ENCODE measurements at regions not wholly inside any gene's neighbourhood (a gene's known extent, or its start where the extent isn't known, plus 50 kb on each side); places are given as distances from the start of the nearest gene placed in this dataset.

DNA sequence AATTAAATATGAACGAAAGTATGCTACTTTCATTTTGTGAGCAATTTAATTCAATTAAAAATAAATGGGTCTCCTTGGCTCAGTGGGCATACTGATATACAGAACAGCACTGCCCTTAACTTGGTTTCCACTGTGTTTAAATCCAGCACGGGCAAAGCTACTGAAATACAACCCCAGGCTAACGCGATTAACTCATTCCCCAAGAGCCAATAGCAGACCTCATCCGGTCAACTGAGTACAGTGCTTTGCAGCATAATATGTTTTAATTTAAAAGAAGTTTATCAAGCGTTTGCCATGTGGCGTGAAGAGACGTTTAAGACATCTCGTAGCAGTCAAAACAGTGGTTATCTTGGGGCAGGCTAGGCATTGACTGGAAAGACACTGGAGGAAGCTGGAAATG lies 118.6 kb downstream of the PROX1 start:
- no peaks in the 10 kb centered on the region for H4K20me1 ChIP-seq (ENCODE audit: control insufficient read depth, extremely low read depth, insufficient read depth, low read length)
- no peak for DNase-seq (ENCODE audit: low read depth, low spot score)
- TF ChIP-seq, protein P1, sequence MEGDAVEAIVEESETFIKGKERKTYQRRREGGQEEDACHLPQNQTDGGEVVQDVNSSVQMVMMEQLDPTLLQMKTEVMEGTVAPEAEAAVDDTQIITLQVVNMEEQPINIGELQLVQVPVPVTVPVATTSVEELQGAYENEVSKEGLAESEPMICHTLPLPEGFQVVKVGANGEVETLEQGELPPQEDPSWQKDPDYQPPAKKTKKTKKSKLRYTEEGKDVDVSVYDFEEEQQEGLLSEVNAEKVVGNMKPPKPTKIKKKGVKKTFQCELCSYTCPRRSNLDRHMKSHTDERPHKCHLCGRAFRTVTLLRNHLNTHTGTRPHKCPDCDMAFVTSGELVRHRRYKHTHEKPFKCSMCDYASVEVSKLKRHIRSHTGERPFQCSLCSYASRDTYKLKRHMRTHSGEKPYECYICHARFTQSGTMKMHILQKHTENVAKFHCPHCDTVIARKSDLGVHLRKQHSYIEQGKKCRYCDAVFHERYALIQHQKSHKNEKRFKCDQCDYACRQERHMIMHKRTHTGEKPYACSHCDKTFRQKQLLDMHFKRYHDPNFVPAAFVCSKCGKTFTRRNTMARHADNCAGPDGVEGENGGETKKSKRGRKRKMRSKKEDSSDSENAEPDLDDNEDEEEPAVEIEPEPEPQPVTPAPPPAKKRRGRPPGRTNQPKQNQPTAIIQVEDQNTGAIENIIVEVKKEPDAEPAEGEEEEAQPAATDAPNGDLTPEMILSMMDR (optimal IDR thresholded peaks at IDR 0.05 in 1 of 3, IDR thresholded peaks at IDR 0.05 in 1 of 3, conservative IDR thresholded peaks at IDR 0.05 in 1 of 3; ENCODE audit: extremely low read depth in 1 of 3, insufficient read depth in 2 of 3, low read length in 3 of 3): no peak
- TF ChIP-seq EZH2 (IDR thresholded peaks at IDR 0.05; ENCODE audit: low read length): no peak
- no peak overlapping the region for H3K4me3 ChIP-seq (ENCODE audit: control insufficient read depth in 2 of 3, extremely low read depth in 1 of 3, insufficient read depth in 2 of 3, low read depth in 1 of 3, low read length in 3 of 3)
- dilution Hi-C loops (cut with MboI; ENCODE audit: extremely low pct_ligation_motif_present, low sequenced_read_pairs): no loop called here
- H3K36me3 ChIP-seq (ENCODE audit: control insufficient read depth in 2 of 2, extremely low read depth in 1 of 2, insufficient read depth in 2 of 2, low read length in 2 of 2): no peaks in the 10 kb centered on the region
- no peaks in the 10 kb centered on the region for H3K79me2 ChIP-seq (ENCODE audit: control insufficient read depth, insufficient read depth, low read length)
- no peak overlapping the region for H3K4me2 ChIP-seq (ENCODE audit: control insufficient read depth, extremely low read depth, insufficient read depth, low read depth, low read length)
- H3K9me3 ChIP-seq (ENCODE audit: control insufficient read depth, low read depth, low read length): peaks cover 2% of the 10 kb centered on the region
- no peak overlapping the region for H3K27ac ChIP-seq (ENCODE audit: control insufficient read depth, insufficient read depth, low read length)
- no peak for FAIRE-seq
- no peaks in the 10 kb centered on the region for H3K9me1 ChIP-seq (ENCODE audit: control insufficient read depth, extremely low read depth, insufficient read depth, low read length)
- no peaks in the 10 kb centered on the region for H3K27me3 ChIP-seq (ENCODE audit: control insufficient read depth, extremely low read depth, insufficient read depth, low read length)
- no peak overlapping the region for H2AFZ ChIP-seq (ENCODE audit: control insufficient read depth, low read length)
- H3K9ac ChIP-seq (ENCODE audit: control insufficient read depth, extremely low read depth, insufficient read depth, low read length): no peak overlapping the region
- peaks cover 8% of the 10 kb centered on the region for H3K4me1 ChIP-seq (ENCODE audit: control insufficient read depth, extremely low read depth, insufficient read depth, low read length)

DNA sequence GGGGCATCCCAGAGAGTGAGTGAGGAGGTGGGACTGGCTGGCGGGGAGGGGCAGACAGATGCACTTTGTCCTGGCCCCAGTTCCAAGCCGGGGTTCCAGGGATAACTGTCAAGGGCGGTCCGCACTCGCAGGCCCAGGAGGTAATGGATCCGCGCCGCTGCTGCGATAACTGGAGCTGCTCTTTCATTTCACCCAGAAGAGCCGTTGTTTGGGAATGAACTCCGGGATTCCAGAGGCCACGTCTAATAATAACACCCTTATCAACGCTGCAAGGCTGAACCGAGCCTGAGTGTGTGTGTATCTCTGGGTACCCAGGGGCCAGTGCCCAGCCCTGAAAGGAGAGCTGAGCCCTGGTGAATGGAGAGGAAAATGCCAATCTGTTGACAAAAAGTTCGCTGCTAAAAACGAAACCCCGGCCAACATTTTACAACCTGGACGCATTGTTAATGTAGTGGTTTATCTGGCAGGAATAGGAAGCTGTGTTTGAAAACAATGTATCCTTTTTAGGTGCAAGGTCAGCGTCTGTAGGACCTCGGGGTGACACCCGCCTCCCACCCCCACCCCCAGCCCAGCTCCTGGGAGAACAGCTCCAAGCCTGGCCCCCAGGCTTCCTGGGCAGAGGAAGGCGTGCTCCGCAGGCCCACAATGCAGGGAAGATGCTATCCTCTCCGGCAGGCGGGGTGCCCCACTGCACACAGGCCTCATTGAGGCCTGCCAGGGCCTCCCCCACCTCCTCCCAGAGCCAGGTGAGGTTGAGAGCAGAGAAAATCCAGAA lies 119.7 kb downstream of the PROX1 start:
- H3K36me3 ChIP-seq (ENCODE audit: control insufficient read depth in 2 of 2, extremely low read depth in 1 of 2, insufficient read depth in 2 of 2, low read length in 2 of 2): no peaks in the 10 kb centered on the region
- no peaks in the 10 kb centered on the region for H3K9me1 ChIP-seq (ENCODE audit: control insufficient read depth, extremely low read depth, insufficient read depth, low read length)
- H3K27ac ChIP-seq (ENCODE audit: control insufficient read depth, insufficient read depth, low read length): no peak overlapping the region
- peaks cover 2% of the 10 kb centered on the region for H3K9me3 ChIP-seq (ENCODE audit: control insufficient read depth, low read depth, low read length)
- H2AFZ ChIP-seq (ENCODE audit: control insufficient read depth, low read length): no peak overlapping the region
- H3K79me2 ChIP-seq (ENCODE audit: control insufficient read depth, insufficient read depth, low read length): no peaks in the 10 kb centered on the region
- H3K4me2 ChIP-seq (ENCODE audit: control insufficient read depth, extremely low read depth, insufficient read depth, low read depth, low read length): no peak overlapping the region
- H3K9ac ChIP-seq (ENCODE audit: control insufficient read depth, extremely low read depth, insufficient read depth, low read length): no peak overlapping the region
- peaks cover 8% of the 10 kb centered on the region for H3K4me1 ChIP-seq (ENCODE audit: control insufficient read depth, extremely low read depth, insufficient read depth, low read length)
- no peak overlapping the region for H3K4me3 ChIP-seq (ENCODE audit: control insufficient read depth in 2 of 3, extremely low read depth in 1 of 3, insufficient read depth in 2 of 3, low read depth in 1 of 3, low read length in 3 of 3)
- H4K20me1 ChIP-seq (ENCODE audit: control insufficient read depth, extremely low read depth, insufficient read depth, low read length): no peaks in the 10 kb centered on the region
- DNase-seq (ENCODE audit: low read depth, low spot score) (no peak), FAIRE-seq (no peak)
- TF ChIP-seq, protein P1 (optimal IDR thresholded peaks at IDR 0.05 in 1 of 3, IDR thresholded peaks at IDR 0.05 in 1 of 3, conservative IDR thresholded peaks at IDR 0.05 in 1 of 3; ENCODE audit: extremely low read depth in 1 of 3, insufficient read depth in 2 of 3, low read length in 3 of 3): no peak
- TF ChIP-seq EZH2 (IDR thresholded peaks at IDR 0.05; ENCODE audit: low read length): no peak
- H3K27me3 ChIP-seq (ENCODE audit: control insufficient read depth, extremely low read depth, insufficient read depth, low read length): no peaks in the 10 kb centered on the region
- dilution Hi-C loops (cut with MboI; ENCODE audit: extremely low pct_ligation_motif_present, low sequenced_read_pairs): no loop called here

Measured in keratinocyte (primary cell).